Bronchial epithelial cell (primary cell): ENCODE measurements at regions not wholly inside any gene's neighbourhood (a gene's known extent, or its start where the extent isn't known, plus 50 kb on each side); places are given as distances from the start of the nearest gene placed in this dataset.

Source experiments
- DNase-seq: peaks from one replicate; pipeline ENCODE4 v3.0.0-alpha.2; 2010; ENCODE audit warnings: low read depth
- FAIRE-seq: peaks from 2 replicates; lab custom pipeline; 2011; peaks lifted over from hg19 to GRCh38; lab: Jason Lieb, UNC
- H3K27me3 ChIP-seq: 2 replicates; pipeline ENCODE4 v1.5.1; 2011; ENCODE audit warnings: low read length; ENCODE audit not compliant: control insufficient read depth, insufficient read depth
- H3K36me3 ChIP-seq: 2 replicates; pipeline ENCODE4 v1.5.1; 2011; ENCODE audit warnings: low read length; ENCODE audit not compliant: control insufficient read depth, insufficient read depth
- H3K4me3 ChIP-seq: 2 replicates; pipeline ENCODE4 v1.5.1; 2011; ENCODE audit warnings: mild to moderate bottlenecking, low read depth, low read length, control low read depth
- TF ChIP-seq, protein P1 (sequence below): IDR thresholded peaks from 2 replicates; pipeline ENCODE4 v1.5.1; 2011; ENCODE audit warnings: mild to moderate bottlenecking, moderate library complexity, low read length, control low read depth, inconsistent platforms; ENCODE audit not compliant: insufficient read depth, severe bottlenecking

DNA sequence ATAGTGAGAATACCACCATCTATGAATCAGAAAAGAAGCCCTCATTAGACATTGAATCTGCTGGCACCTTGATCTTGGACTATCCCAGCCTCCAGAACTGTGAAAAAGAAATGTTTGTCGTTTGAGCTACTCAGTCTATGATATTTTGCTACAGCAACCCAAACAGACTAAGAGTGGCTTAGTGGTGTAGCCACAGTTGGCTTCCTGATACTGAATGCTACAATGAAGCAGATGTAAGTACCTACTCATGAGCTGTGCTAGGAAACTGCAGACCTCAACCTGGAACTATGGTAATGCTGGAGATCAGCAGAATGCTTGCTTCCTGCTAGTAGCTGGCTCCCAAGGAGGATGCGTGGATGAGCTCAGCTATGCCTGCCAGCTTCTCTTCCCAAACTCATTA, 268.6 kb upstream of the CRY1 start:
- FAIRE-seq (no peak), DNase-seq (no peak)
- H3K27me3 ChIP-seq, result no peaks in the 10 kb centered on the region
- H3K36me3 ChIP-seq, result no peaks in the 10 kb centered on the region
- TF ChIP-seq, protein P1, sequence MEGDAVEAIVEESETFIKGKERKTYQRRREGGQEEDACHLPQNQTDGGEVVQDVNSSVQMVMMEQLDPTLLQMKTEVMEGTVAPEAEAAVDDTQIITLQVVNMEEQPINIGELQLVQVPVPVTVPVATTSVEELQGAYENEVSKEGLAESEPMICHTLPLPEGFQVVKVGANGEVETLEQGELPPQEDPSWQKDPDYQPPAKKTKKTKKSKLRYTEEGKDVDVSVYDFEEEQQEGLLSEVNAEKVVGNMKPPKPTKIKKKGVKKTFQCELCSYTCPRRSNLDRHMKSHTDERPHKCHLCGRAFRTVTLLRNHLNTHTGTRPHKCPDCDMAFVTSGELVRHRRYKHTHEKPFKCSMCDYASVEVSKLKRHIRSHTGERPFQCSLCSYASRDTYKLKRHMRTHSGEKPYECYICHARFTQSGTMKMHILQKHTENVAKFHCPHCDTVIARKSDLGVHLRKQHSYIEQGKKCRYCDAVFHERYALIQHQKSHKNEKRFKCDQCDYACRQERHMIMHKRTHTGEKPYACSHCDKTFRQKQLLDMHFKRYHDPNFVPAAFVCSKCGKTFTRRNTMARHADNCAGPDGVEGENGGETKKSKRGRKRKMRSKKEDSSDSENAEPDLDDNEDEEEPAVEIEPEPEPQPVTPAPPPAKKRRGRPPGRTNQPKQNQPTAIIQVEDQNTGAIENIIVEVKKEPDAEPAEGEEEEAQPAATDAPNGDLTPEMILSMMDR, result no peak
- H3K4me3 ChIP-seq, result no peak overlapping the region

DNA sequence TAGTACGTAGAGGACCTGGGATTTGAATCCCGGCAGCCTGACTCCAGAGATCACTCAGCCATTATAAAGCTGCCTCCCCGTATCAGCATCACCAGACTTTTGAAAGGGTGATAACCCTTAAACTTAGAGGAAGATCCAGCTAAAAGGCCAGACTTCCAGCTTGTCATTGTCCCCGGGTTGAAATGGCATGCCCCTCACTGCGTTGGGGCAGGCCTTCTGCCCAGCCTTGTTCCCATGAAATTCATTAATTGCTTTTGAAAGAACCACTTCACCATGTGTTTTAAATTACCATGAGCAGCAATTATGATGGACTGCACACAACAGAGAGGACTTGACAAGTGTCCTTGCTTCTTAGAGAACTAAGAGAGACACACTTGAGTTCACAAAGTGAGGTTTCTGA, 269.6 kb upstream of the CRY1 start:
- TF ChIP-seq, protein P1, result no peak

DNA sequence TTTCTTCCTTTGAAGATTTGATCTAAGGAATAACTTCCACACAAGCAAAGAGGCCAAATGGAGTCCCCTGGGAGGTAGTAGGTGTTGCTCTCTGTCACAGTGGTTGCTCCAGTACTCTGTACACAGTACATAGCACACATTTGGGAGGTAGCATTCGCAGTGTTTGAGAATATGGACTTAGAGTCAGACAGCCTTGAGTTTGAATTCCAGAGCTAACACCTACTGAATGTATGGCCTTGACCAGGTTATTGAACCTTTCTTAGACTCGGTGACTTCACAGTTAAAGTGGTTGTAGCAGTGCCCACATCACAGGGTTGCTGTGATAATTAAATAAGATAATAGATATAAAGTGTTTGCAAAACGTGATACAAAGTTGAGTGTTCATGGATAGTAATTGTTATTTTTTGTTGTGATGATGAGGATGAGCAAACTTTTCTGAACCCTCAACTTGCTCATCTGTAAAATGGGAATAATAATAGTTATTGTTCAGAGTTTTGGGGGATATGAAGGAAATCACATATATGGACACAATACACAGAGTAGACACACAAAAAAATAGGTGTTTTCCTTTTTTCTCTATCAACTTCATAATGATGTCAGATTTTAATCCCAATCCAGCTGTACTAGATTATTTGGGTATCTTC, 271.6 kb upstream of the CRY1 start:
- TF ChIP-seq, protein P1, result no peak
- Histone ChIP-seq H3K36me3 (no peaks in the 10 kb centered on the region), H3K27me3 (no peaks in the 10 kb centered on the region), H3K4me3 (no peak overlapping the region)
- DNase-seq (no peak), FAIRE-seq (no peak)

More for the DNA sequence above, 269.6 kb upstream of the CRY1 start:
- DNase-seq (no peak), FAIRE-seq (no peak)
- H3K27me3 ChIP-seq, result no peaks in the 10 kb centered on the region
- no peak overlapping the region for H3K4me3 ChIP-seq
- no peaks in the 10 kb centered on the region for H3K36me3 ChIP-seq

DNA sequence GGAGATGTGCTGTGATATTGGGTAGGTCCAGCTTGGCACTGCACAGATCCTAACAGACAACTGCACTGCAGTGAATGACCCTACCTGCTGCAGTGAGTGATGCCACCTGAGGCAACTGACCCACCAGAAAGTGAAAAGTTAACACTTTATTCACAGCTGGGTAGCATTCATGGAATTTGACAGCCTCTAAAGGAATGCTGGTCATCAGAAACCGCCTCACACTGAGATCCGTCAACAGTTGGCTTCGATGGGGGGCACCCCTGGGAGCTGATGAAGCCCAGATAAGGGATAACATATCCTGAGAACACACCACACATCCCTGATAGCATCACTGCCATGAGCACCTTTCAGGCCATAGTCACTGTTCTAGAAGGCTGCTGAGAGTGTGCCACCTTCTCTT, 272.4 kb upstream of the CRY1 start:
- TF ChIP-seq, protein P1, result no peak
- Histone ChIP-seq H3K36me3 (no peaks in the 10 kb centered on the region), H3K27me3 (no peaks in the 10 kb centered on the region), H3K4me3 (no peak overlapping the region)
- no peak for FAIRE-seq
- DNase-seq, result no peak

DNA sequence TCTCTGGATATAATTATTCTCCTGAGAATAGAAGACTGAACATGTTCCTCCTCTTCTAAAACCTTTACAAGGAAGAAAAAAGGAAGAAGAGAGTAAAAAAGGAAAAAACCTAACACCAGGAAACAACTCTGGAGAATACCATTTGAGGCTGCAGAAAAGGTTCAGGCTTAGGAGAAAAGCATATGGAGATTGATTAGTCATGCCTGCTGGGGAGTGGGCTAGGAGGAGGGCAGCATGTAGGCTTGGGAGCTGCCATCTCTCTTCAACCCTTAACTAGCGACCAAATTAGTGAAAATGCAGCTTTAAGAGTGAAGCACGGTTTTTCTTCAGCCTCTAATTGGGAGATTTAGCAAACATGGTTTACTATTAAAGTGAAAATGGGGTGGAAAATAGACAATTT, 273.0 kb upstream of the CRY1 start:
- Histone ChIP-seq H3K27me3 (no peaks in the 10 kb centered on the region), H3K4me3 (no peak overlapping the region), H3K36me3 (no peaks in the 10 kb centered on the region)
- no peak for FAIRE-seq
- TF ChIP-seq, protein P1, result no peak
- no peak for DNase-seq

DNA sequence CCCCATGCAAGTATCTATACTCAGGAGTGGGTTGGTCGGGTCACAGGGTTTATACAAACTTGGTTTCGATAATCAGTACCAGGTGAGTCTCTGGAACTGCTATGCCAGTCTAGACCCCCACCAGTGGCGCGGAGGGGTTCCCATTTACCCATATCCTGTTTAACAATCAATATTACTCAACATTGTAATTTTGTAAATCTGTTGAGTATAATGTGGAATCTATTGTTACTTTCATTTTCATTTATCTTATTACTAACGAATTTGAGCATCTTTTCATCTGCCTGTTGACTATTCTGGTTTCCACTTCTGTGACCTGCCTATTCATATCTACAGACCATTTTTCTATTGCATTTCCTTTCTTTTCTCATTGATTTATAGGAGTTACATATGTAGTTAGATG, 275.2 kb upstream of the CRY1 start:
- Histone ChIP-seq H3K27me3 (no peaks in the 10 kb centered on the region), H3K36me3 (no peaks in the 10 kb centered on the region), H3K4me3 (no peak overlapping the region)
- FAIRE-seq, result no peak
- TF ChIP-seq, protein P1, result no peak
- DNase-seq, result no peak
